CD14-positive monocyte (primary cell): ENCODE measurements at regions not wholly inside any gene's neighbourhood (a gene's known extent, or its start where the extent isn't known, plus 50 kb on each side); places are given as distances from the start of the nearest gene placed in this dataset. TPM values are rescaled to one million over a fixed set of nuclear protein-coding genes. Genes with fewer than 3 reads are reported as not detected.

Experiments used
- DNase-seq, 3 donors: peaks; one replicate each; pipeline ENCODE4 v3.0.0-alpha.2; 2011 to 2022
- H2AFZ ChIP-seq: 2 replicates; pipeline ENCODE4 v1.6.0; 2012; ENCODE audit warnings: mild to moderate bottlenecking, low read depth, low read length, inconsistent platforms; ENCODE audit not compliant: insufficient read depth, poor library complexity, severe bottlenecking
- H3K27ac ChIP-seq, 2 donors: 1 replicate in 1 of 2; 2 replicates in 1 of 2; pipeline ENCODE4 v1.5.1; 2012 to 2013; ENCODE audit warnings: low read length in 2 of 2, control low read depth in 1 of 2, inconsistent platforms in 1 of 2, low read depth in 1 of 2, mild to moderate bottlenecking in 1 of 2
- H3K27me3 ChIP-seq, 2 donors: one replicate each; pipeline versions ENCODE4 v1.6.0 to v1.6.1; 2011 to 2013; ENCODE audit warnings: low read length in 2 of 2; ENCODE audit not compliant: control insufficient read depth in 2 of 2, insufficient read depth in 2 of 2
- H3K36me3 ChIP-seq, 2 donors: replicated peaks in 1 of 2; 1 replicate in 1 of 2; 2 replicates in 1 of 2; pipeline versions ENCODE4 v1.5.1 to v1.6.1; 2012 to 2013; ENCODE audit warnings: low read length in 2 of 2, control low read depth in 1 of 2, inconsistent platforms in 1 of 2, mild to moderate bottlenecking in 1 of 2; ENCODE audit not compliant: insufficient read depth in 2 of 2, control insufficient read depth in 1 of 2
- H3K4me1 ChIP-seq, 2 donors: 1 replicate in 1 of 2; 2 replicates in 1 of 2; pipeline versions ENCODE4 v1.5.1 to v1.6.1; 2012 to 2013; ENCODE audit warnings: low read length in 2 of 2, control low read depth in 1 of 2, inconsistent platforms in 1 of 2, mild to moderate bottlenecking in 1 of 2, moderate library complexity in 1 of 2; ENCODE audit not compliant: insufficient read depth in 2 of 2, control insufficient read depth in 1 of 2
- H3K4me2 ChIP-seq: replicated peaks from 2 replicates; pipeline ENCODE3; 2012; ENCODE audit warnings: low read length, moderate library complexity, mild to moderate bottlenecking; ENCODE audit not compliant: poor library complexity, severe bottlenecking; ENCODE audit errors: extremely low read depth
- H3K4me3 ChIP-seq, 3 experiments: fragments of 200-600 bp in 1 of 3; sonication (generic) in 1 of 3; replicated peaks in 1 of 3; 1 replicate in 2 of 3; 2 replicates in 1 of 3; pipeline ENCODE4 v1.5.1; 2011 to 2013; ENCODE audit warnings: low read length in 3 of 3, mild to moderate bottlenecking in 3 of 3, control low read depth in 2 of 3, low read depth in 2 of 3, inconsistent platforms in 1 of 3, moderate library complexity in 1 of 3
- H3K79me2 ChIP-seq: 2 replicates; pipeline ENCODE4 v1.6.0; 2012; ENCODE audit warnings: mild to moderate bottlenecking, control low read depth, inconsistent platforms, low read length, moderate library complexity; ENCODE audit not compliant: insufficient read depth
- H3K9ac ChIP-seq: 2 replicates; pipeline ENCODE4 v1.6.0; 2017; ENCODE audit warnings: low read length, mild to moderate bottlenecking; ENCODE audit not compliant: insufficient read depth, poor library complexity, severe bottlenecking
- H3K9me3 ChIP-seq, 2 donors: replicated peaks in 1 of 2; 1 replicate in 1 of 2; 2 replicates in 1 of 2; pipeline versions ENCODE4 v1.5.1 to v1.6.1; 2012 to 2013; ENCODE audit warnings: low read length in 2 of 2, control low read depth in 1 of 2; ENCODE audit not compliant: control insufficient read depth in 1 of 2, insufficient read depth in 1 of 2
- H4K20me1 ChIP-seq: 2 replicates; pipeline ENCODE4 v1.6.0; 2012; ENCODE audit warnings: mild to moderate bottlenecking, low read length, control low read depth, moderate library complexity; ENCODE audit not compliant: insufficient read depth
- H3K27ac Mint-ChIP-seq, 7 donors: one replicate each; pipeline ENCODE4 v1.8.0; 2020; ENCODE audit warnings: mild to moderate bottlenecking in 7 of 7, mixed read lengths in 7 of 7, moderate library complexity in 6 of 7, inconsistent platforms in 2 of 7
- H3K27me3 Mint-ChIP-seq, 3 donors: one replicate each; pipeline ENCODE4 v1.8.0; 2021 to 2022; ENCODE audit warnings: low read depth in 3 of 3, mild to moderate bottlenecking in 3 of 3, mixed read lengths in 3 of 3, moderate library complexity in 3 of 3, inconsistent platforms in 1 of 3
- H3K36me3 Mint-ChIP-seq, 2 donors: one replicate each; pipeline ENCODE4 v1.8.0; 2020; ENCODE audit warnings: mixed read lengths in 2 of 2, inconsistent platforms in 1 of 2, mild to moderate bottlenecking in 1 of 2
- H3K4me1 Mint-ChIP-seq: one replicate; pipeline ENCODE4 v1.8.0; 2020; ENCODE audit warnings: mild to moderate bottlenecking, mixed read lengths
- H3K4me3 Mint-ChIP-seq, 2 donors: one replicate each; pipeline ENCODE4 v1.8.0; 2020; ENCODE audit warnings: mild to moderate bottlenecking in 2 of 2, mixed read lengths in 2 of 2, moderate library complexity in 1 of 2
- H3K9me3 Mint-ChIP-seq, 7 donors: one replicate each; pipeline ENCODE4 v1.8.0; 2020 to 2022; ENCODE audit warnings: mixed read lengths in 7 of 7, mild to moderate bottlenecking in 6 of 7, moderate library complexity in 6 of 7, inconsistent platforms in 2 of 7
- WGBS: methylation state at CpG from one replicate; pipeline ENCODE4 v1.1.5; 2013; ENCODE audit warnings: missing lambda C conversion rate; ENCODE audit not compliant: insufficient coverage; 5-methylcytosine and 5-hydroxymethylcytosine counted together
- intact Hi-C, 2 donors: fragments of 100-400 bp; cut with micrococcal nuclease; formaldehyde crosslinking; loops; one replicate each; pipeline versions ENCODE4 v1.15.0 to v1.15.1; 2023
- small RNA-seq: library from RNA; depleted of rRNA; stranded (forward); fragments of <200 nt; gene quantifications from one replicate; pipeline ENCODE3, GENCODE V24; 2012; ENCODE audit warnings: low read depth; ENCODE audit not compliant: insufficient read length
- TF ChIP-seq, protein P1 (sequence below): fragments of 200-600 bp; IDR thresholded peaks from one replicate; pipeline ENCODE4 v1.8.0; 2022; ENCODE audit warnings: antibody characterized with exemption, mild to moderate bottlenecking

DNA sequence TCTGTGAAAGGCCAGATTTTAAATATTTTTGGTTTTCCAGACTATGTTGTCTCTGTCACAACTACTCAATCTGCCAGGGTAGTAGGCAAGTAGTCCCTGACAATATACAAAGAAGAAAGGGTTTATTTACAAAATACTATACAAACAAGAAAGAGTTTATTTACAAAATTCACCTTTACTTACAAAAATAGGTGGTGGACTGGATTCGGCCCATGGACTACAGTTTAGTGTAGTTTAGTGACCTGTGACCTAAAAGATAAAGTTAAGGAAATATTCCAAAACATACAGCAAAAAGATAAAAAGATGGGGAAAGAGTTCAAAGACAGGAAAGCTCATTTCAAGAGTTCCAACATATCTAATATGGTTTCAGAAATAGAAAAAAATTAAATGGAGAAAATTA is 52.9 kb upstream of the MAP10 start:
- Histone ChIP-seq H3K9ac (no peak overlapping the region), H3K4me3 (no peak overlapping the region), H3K36me3 (no peaks in the 10 kb centered on the region), H4K20me1 (no peaks in the 10 kb centered on the region), H3K27me3 (no peaks in the 10 kb centered on the region), H3K4me1 (peaks cover 2 to 13% of the 10 kb centered on the region in 2 donors), H3K27ac (no peak overlapping the region), H3K79me2 (no peaks in the 10 kb centered on the region), H3K4me2 (no peak overlapping the region), H3K9me3 (peaks cover 19 to 25% of the 10 kb centered on the region in 2 donors), H2AFZ (no peak overlapping the region)
- intact Hi-C loops: no loop called here
- Mint-ChIP-seq H3K36me3 (peaks cover 3 to 8% of the 10 kb centered on the region in 2 donors), H3K4me3 (no peak overlapping the region), H3K4me1 (peaks cover 13% of the 10 kb centered on the region), H3K9me3 (peaks cover 9 to 25% (median 20%) of the 10 kb centered on the region in 7 donors), H3K27ac (no peak overlapping the region), H3K27me3 (peaks cover 0 to 2% (median 0%) of the 10 kb centered on the region in 3 donors)
- WGBS: no CpG with 5 or more reads among the region's 1 CpG
- TF ChIP-seq, protein P1, sequence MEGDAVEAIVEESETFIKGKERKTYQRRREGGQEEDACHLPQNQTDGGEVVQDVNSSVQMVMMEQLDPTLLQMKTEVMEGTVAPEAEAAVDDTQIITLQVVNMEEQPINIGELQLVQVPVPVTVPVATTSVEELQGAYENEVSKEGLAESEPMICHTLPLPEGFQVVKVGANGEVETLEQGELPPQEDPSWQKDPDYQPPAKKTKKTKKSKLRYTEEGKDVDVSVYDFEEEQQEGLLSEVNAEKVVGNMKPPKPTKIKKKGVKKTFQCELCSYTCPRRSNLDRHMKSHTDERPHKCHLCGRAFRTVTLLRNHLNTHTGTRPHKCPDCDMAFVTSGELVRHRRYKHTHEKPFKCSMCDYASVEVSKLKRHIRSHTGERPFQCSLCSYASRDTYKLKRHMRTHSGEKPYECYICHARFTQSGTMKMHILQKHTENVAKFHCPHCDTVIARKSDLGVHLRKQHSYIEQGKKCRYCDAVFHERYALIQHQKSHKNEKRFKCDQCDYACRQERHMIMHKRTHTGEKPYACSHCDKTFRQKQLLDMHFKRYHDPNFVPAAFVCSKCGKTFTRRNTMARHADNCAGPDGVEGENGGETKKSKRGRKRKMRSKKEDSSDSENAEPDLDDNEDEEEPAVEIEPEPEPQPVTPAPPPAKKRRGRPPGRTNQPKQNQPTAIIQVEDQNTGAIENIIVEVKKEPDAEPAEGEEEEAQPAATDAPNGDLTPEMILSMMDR: no peak
- no peak for DNase-seq

DNA sequence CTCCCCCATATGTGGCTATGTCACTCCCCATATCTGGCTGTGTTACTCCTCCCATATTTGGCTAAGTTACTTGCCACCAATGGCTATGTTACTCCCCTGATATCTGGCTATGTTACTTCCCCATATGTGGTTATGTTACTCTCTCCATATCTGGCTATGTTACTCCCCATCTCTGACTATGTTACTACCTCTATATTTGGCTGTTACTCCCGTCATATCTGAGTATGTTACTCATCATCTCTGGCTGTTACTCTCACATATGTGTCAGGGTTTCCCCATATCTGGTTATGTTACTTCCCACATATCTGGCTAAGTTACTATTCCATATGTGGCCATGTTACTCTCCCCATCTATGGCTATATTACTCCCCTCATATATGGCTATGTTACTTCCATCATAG is 50.3 kb upstream of the MAP10 start:
- H4K20me1 ChIP-seq: no peaks in the 10 kb centered on the region
- peaks cover 2 to 13% of the 10 kb centered on the region in 2 donors for H3K4me1 ChIP-seq
- no peak for DNase-seq
- H3K9ac ChIP-seq: no peak overlapping the region
- H2AFZ ChIP-seq: no peak overlapping the region
- no peaks in the 10 kb centered on the region for H3K27me3 ChIP-seq
- H3K36me3 Mint-ChIP-seq: no peaks in the 10 kb centered on the region
- TF ChIP-seq, protein P1: no peak
- H3K4me3 ChIP-seq: no peak overlapping the region
- H3K9me3 Mint-ChIP-seq: peaks cover 0 to 2% (median under 1%) of the 10 kb centered on the region in 7 donors
- H3K36me3 ChIP-seq: no peaks in the 10 kb centered on the region
- peaks cover 13% of the 10 kb centered on the region for H3K4me1 Mint-ChIP-seq
- no peaks in the 10 kb centered on the region for H3K79me2 ChIP-seq
- intact Hi-C loops: no loop called here
- H3K27ac ChIP-seq: no peak overlapping the region
- H3K4me3 Mint-ChIP-seq: no peak overlapping the region
- no peak overlapping the region for H3K4me2 ChIP-seq
- H3K9me3 ChIP-seq: peaks cover 0 to under 1% of the 10 kb centered on the region in 2 donors
- H3K27me3 Mint-ChIP-seq: peaks cover 0 to 2% (median 0%) of the 10 kb centered on the region in 3 donors
- 91% methylated on average over 1 of the region's 1 CpG for whole genome bisulfite sequencing
- H3K27ac Mint-ChIP-seq: no peak overlapping the region

Small RNA genes in the stretch of these regions (small RNA-seq; reads per million reads assigned to genes)
- not detected for gene RNU6-1211P
